ENCODE measurements at regions not wholly inside any gene's neighbourhood (a gene's known extent, or its start where the extent isn't known, plus 50 kb on each side); places are given as distances from the start of the nearest gene placed in this dataset.

GRCh38 chr1:4944072-4944471 lies 289.7 kb downstream of the AJAP1 start:
- WGBS, 5 donors, result 68 to 86% (median 76%) methylated on average over 5 of the region's 5 CpGs
- no peak for DNase-seq
- peaks cover 0 to 3% (median 0%) of the 10 kb centered on the region in 3 donors for H3K27me3 ChIP-seq
- H3K9me3 ChIP-seq, result peaks cover 0 to 8% (median 0%) of the 10 kb centered on the region in 4 donors
- no peak overlapping the region for H3K4me3 ChIP-seq
- TF ChIP-seq, protein P1, sequence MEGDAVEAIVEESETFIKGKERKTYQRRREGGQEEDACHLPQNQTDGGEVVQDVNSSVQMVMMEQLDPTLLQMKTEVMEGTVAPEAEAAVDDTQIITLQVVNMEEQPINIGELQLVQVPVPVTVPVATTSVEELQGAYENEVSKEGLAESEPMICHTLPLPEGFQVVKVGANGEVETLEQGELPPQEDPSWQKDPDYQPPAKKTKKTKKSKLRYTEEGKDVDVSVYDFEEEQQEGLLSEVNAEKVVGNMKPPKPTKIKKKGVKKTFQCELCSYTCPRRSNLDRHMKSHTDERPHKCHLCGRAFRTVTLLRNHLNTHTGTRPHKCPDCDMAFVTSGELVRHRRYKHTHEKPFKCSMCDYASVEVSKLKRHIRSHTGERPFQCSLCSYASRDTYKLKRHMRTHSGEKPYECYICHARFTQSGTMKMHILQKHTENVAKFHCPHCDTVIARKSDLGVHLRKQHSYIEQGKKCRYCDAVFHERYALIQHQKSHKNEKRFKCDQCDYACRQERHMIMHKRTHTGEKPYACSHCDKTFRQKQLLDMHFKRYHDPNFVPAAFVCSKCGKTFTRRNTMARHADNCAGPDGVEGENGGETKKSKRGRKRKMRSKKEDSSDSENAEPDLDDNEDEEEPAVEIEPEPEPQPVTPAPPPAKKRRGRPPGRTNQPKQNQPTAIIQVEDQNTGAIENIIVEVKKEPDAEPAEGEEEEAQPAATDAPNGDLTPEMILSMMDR (IDR thresholded peaks at IDR 0.05), result no peak
- TF ChIP-seq EP300 (IDR thresholded peaks at IDR 0.05) (no peak), POLR2A (IDR thresholded peaks at IDR 0.05) (no peak), POLR2AphosphoS5 (IDR thresholded peaks at IDR 0.05) (no peak)
- no peak overlapping the region for H3K27ac ChIP-seq
- intact Hi-C loops (cut with DNase I; ENCODE audit: low total_unique reads), result no loop called here
- H3K36me3 ChIP-seq, result no peaks in the 10 kb centered on the region
- peaks cover 0 to 22% (median 0%) of the 10 kb centered on the region in 4 donors for H3K4me1 ChIP-seq

DNA sequence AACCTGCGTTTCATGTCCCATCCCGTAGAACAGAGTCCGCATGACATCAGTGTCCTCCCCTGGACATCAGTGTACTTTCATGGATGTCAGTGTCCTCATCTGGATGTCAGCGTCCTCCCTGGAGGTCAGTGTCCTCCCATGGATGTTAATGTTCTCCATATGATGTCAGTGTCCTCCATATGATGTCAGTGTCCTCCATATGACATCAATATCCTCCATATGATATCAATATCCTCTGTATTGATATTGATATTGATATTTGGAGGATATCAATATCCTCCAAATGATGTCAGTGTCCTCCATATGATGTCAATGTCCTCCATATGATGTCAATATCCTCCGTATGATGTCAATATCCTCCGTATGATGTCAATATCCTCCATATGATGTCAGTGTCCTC lies 284.9 kb downstream of the AJAP1 start:
- H3K36me3 ChIP-seq, result no peaks in the 10 kb centered on the region
- TF ChIP-seq POLR2AphosphoS5 (IDR thresholded peaks at IDR 0.05) (no peak), EP300 (IDR thresholded peaks at IDR 0.05) (no peak), POLR2A (IDR thresholded peaks at IDR 0.05) (no peak)
- TF ChIP-seq, protein P1 (IDR thresholded peaks at IDR 0.05), result no peak
- DNase-seq, result no peak
- H3K27ac ChIP-seq, result no peak overlapping the region
- H3K4me1 ChIP-seq, result peaks cover 0 to 34% (median 0%) of the 10 kb centered on the region in 4 donors
- WGBS, 5 donors, result 79 to 85% (median 83%) methylated on average over 6 of the region's 6 CpGs
- intact Hi-C loops (cut with DNase I; ENCODE audit: low total_unique reads), result no loop called here
- H3K27me3 ChIP-seq, result no peaks in the 10 kb centered on the region
- no peak overlapping the region for H3K4me3 ChIP-seq
- peaks cover 0 to 8% (median 0%) of the 10 kb centered on the region in 4 donors for H3K9me3 ChIP-seq

GRCh38 chr1:4937876-4938534 lies 283.6 kb downstream of the AJAP1 start:
- peaks cover 0 to 8% (median 0%) of the 10 kb centered on the region in 4 donors for H3K9me3 ChIP-seq
- H3K36me3 ChIP-seq, result no peaks in the 10 kb centered on the region
- intact Hi-C loops (cut with DNase I; ENCODE audit: low total_unique reads), result no loop called here
- peaks cover 0 to 23% (median 0%) of the 10 kb centered on the region in 4 donors for H3K4me1 ChIP-seq
- H3K27ac ChIP-seq, result no peak overlapping the region
- H3K27me3 ChIP-seq, result no peaks in the 10 kb centered on the region
- no peak overlapping the region for H3K4me3 ChIP-seq
- DNase-seq, result no peak
- 85 to 90% (median 88%) methylated on average over 11 of the region's 11 CpGs for WGBS, 5 donors
- TF ChIP-seq POLR2A (IDR thresholded peaks at IDR 0.05) (no peak), POLR2AphosphoS5 (IDR thresholded peaks at IDR 0.05) (no peak), EP300 (IDR thresholded peaks at IDR 0.05) (no peak)
- TF ChIP-seq, protein P1 (IDR thresholded peaks at IDR 0.05), result no peak

DNA sequence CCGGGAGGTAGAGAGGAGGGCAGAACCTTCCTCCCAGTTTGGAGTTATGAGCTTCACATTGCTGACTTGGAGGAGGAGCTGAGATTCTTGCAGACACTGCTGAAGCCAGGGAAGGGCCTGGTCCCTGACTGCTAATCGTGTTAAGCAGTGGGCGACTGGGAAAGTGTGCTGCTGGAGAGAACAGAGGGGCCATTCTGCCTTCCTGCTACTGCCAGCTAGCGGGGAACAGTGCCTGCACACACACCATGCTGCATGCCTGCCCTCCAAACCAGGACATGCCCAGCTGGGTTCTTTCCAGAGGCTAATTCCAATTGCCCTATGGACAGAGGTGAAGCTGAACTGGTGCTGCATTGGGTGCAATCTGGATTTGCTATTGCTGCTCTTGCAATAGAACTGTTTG lies 281.4 kb downstream of the AJAP1 start:
- TF ChIP-seq EP300 (IDR thresholded peaks at IDR 0.05) (no peak), POLR2AphosphoS5 (IDR thresholded peaks at IDR 0.05) (no peak), POLR2A (IDR thresholded peaks at IDR 0.05) (no peak)
- TF ChIP-seq, protein P1 (IDR thresholded peaks at IDR 0.05), result no peak
- H3K36me3 ChIP-seq, result no peaks in the 10 kb centered on the region
- peaks cover 0 to 12% (median 0%) of the 10 kb centered on the region in 4 donors for H3K4me1 ChIP-seq
- H3K9me3 ChIP-seq, result peaks cover 0 to 8% (median 0%) of the 10 kb centered on the region in 4 donors
- no peaks in the 10 kb centered on the region for H3K27me3 ChIP-seq
- peak in 1 of 2 donors; percentile 50 for DNase-seq
- H3K4me3 ChIP-seq, result no peak overlapping the region
- WGBS, 5 donors, result 52 to 73% (median 70%) methylated on average over 2 to 4 of the region's 4 CpGs
- H3K27ac ChIP-seq, result no peak overlapping the region
- intact Hi-C loops (cut with DNase I; ENCODE audit: low total_unique reads), result no loop called here
